Testis (tissue), 2 donors: ENCODE measurements at regions not wholly inside any gene's neighbourhood (a gene's known extent, or its start where the extent isn't known, plus 50 kb on each side); places are given as distances from the start of the nearest gene placed in this dataset.

Experiments used
- DNase-seq: peaks from one replicate; pipeline ENCODE4 v3.0.0-alpha.2; 2019
- H3K27ac ChIP-seq, 2 donors: fragments of 200-600 bp; sonication (generic); one replicate each; pipeline ENCODE4 v1.5.1; 2019
- H3K27me3 ChIP-seq: fragments of 200-600 bp; sonication (generic); one replicate; pipeline ENCODE4 v1.5.1; 2019
- H3K36me3 ChIP-seq: fragments of 200-600 bp; sonication (generic); one replicate; pipeline ENCODE4 v1.5.1; 2017; ENCODE audit warnings: low read depth; ENCODE audit errors: missing control alignments
- H3K4me1 ChIP-seq: fragments of 200-600 bp; sonication (generic); one replicate; pipeline ENCODE4 v1.5.1; 2019
- H3K4me3 ChIP-seq, 2 donors: fragments of 200-600 bp; sonication (generic); one replicate each; pipeline ENCODE4 v1.5.1; 2017 to 2019
- H3K9me3 ChIP-seq: fragments of 200-600 bp; sonication (generic); one replicate; pipeline ENCODE4 v1.5.1; 2017
- POLR2A ChIP-seq: fragments of 450-650 bp; IDR thresholded peaks from one replicate; pipeline ENCODE4 v1.6.1; 2017; ENCODE audit warnings: antibody characterized with exemption, mild to moderate bottlenecking, moderate library complexity
- WGBS, 2 donors: methylation state at CpG; one replicate each; pipeline ENCODE4 v1.1.5; 2018; 5-methylcytosine and 5-hydroxymethylcytosine counted together
- intact Hi-C: fragments of 100-400 bp; cut with DNase I; formaldehyde crosslinking; loops from one replicate; pipeline ENCODE4 v1.15.1; 2023; ENCODE audit warnings: low total_unique reads
- TF ChIP-seq, protein P1 (sequence below), 3 experiments: fragments of 450-650 bp in 2 of 3; fragments of 200-600 bp in 1 of 3; sonication (generic) in 1 of 3; IDR thresholded peaks; one replicate each; pipeline ENCODE4 v1.5.1; 2016 to 2019; ENCODE audit warnings: antibody characterized with exemption in 3 of 3, mild to moderate bottlenecking in 2 of 3, moderate library complexity in 1 of 3

DNA sequence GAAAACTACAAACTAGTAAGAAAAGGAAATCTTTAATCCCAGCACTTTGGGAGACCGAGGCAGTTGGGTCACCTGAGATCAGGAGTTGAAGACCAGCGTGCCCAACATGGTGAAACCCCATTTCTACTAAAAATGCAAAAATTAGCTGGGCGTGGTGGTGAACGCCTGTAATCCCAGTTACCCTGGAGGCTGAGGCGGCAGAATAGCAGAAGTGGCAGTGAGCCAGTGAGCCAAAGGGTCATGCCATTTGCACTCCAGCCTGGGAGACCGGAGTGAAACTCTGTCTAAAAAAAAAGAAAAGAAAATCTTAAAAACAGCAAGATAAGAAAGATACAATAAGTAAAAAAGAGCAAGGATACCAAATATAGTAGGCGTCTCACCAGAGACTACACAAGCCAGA is 502.9 kb upstream of the ID2 start:
- TF ChIP-seq, protein P1, sequence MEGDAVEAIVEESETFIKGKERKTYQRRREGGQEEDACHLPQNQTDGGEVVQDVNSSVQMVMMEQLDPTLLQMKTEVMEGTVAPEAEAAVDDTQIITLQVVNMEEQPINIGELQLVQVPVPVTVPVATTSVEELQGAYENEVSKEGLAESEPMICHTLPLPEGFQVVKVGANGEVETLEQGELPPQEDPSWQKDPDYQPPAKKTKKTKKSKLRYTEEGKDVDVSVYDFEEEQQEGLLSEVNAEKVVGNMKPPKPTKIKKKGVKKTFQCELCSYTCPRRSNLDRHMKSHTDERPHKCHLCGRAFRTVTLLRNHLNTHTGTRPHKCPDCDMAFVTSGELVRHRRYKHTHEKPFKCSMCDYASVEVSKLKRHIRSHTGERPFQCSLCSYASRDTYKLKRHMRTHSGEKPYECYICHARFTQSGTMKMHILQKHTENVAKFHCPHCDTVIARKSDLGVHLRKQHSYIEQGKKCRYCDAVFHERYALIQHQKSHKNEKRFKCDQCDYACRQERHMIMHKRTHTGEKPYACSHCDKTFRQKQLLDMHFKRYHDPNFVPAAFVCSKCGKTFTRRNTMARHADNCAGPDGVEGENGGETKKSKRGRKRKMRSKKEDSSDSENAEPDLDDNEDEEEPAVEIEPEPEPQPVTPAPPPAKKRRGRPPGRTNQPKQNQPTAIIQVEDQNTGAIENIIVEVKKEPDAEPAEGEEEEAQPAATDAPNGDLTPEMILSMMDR (IDR thresholded peaks at IDR 0.05): no peak
- TF ChIP-seq POLR2A: no peak
- H3K27me3 ChIP-seq: no peaks in the 10 kb centered on the region
- H3K27ac ChIP-seq: no peak overlapping the region
- WGBS, 2 donors: 85 to 90% methylated on average over 7 of the region's 7 CpGs
- H3K4me1 ChIP-seq: no peaks in the 10 kb centered on the region
- H3K4me3 ChIP-seq: no peak overlapping the region
- no peak for DNase-seq
- no peaks in the 10 kb centered on the region for H3K9me3 ChIP-seq
- H3K36me3 ChIP-seq: no peaks in the 10 kb centered on the region
- intact Hi-C loops: no loop called here

DNA sequence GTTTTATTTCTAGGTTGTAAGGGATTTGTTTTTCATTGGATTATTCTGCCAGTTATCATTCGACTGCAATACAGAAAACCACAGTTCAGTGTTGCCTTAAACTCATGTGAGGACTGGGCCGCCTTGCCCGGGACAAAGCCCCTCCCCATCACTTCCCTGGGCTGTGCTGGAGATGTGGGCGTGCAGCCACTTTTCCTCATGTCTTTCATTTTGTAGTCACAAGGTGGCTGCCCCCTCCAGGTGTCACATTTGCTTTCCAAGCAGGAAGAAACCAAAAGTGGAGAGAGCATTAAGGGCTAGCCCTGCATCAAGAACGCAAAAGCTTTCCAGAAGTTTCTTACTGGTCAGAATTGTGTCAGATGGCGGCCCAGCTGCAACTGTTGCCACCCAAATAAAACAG is 492.5 kb upstream of the ID2 start:
- H3K9me3 ChIP-seq: no peaks in the 10 kb centered on the region
- H3K4me3 ChIP-seq: no peak overlapping the region
- DNase-seq: no peak
- intact Hi-C loops: no loop called here
- H3K27ac ChIP-seq: no peak overlapping the region
- WGBS, 2 donors: 82 to 90% methylated on average over 6 of the region's 6 CpGs
- H3K27me3 ChIP-seq: no peaks in the 10 kb centered on the region
- H3K36me3 ChIP-seq: no peaks in the 10 kb centered on the region
- TF ChIP-seq, protein P1 (IDR thresholded peaks at IDR 0.05): no peak
- no peak for TF ChIP-seq POLR2A
- no peaks in the 10 kb centered on the region for H3K4me1 ChIP-seq

DNA sequence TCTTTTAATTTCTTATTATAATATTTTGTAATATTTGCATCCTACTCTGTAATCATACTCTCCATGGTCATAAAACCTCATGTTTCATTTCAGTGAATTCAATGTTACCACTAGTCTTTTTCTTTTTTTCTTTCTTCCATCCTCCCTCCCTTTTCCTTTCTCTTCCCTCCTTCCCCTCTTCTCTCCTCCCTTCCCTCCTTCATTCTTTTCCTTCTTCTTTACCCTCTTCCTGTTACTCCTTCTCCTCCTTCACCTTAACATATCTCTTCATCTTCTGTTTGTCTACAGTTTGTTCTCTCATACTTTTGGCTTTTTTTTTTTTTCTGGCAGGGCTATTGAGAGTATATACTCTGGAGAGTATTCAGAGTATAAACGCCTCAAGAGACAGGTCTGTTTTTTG is 491.6 kb upstream of the ID2 start:
- Histone ChIP-seq H3K4me1 (no peaks in the 10 kb centered on the region), H3K9me3 (no peaks in the 10 kb centered on the region), H3K27ac (no peak overlapping the region), H3K36me3 (no peaks in the 10 kb centered on the region), H3K4me3 (no peak overlapping the region), H3K27me3 (no peaks in the 10 kb centered on the region)
- no peak for TF ChIP-seq POLR2A
- intact Hi-C loops: no loop called here
- DNase-seq: no peak
- 72 to 79% methylated on average over 1 of the region's 1 CpG for WGBS, 2 donors

DNA sequence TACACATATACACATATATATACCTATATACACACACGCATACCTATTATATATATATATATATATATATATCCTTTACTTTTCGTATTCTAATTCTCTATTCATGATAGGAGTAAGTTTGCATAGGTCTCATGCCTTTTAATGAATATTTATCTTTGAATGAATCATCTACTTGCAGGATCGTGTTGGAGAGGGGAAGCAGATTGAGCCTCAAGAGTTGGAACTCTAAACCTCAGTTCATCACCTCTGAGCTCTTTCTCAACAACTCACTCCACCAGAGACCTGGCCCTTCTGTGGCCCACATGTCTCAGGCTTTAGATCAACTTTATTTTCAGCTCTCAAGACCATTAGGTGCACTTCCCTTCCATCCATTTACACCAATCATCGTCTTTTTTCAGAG is 490.4 kb upstream of the ID2 start:
- H3K27ac ChIP-seq: no peak overlapping the region
- 90 to 91% methylated on average over 4 of the region's 4 CpGs for WGBS, 2 donors
- intact Hi-C loops: no loop called here
- no peak overlapping the region for H3K4me3 ChIP-seq
- H3K4me1 ChIP-seq: no peaks in the 10 kb centered on the region
- H3K9me3 ChIP-seq: no peaks in the 10 kb centered on the region
- H3K36me3 ChIP-seq: no peaks in the 10 kb centered on the region
- H3K27me3 ChIP-seq: no peaks in the 10 kb centered on the region
- no peak for DNase-seq
- TF ChIP-seq, protein P1 (IDR thresholded peaks at IDR 0.05): no peak
- no peak for TF ChIP-seq POLR2A

DNA sequence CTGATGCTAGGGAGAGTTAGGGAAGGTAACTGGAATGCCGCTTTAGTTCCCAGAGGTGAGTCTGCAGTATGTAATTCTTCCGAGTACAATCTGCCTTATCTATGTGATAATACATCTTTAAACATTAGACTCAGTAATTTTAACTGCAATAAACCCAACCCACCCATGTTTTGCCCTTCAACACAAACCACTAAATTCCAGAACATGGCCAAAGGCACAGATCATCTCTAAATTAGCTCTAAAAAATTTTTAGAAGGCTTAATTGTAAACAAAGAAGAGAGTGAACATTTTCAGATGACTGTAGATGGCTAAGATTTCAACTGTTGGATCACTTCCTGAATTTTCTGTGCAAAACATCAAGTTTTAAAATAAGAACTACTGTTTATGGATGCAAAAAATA is 488.7 kb upstream of the ID2 start:
- TF ChIP-seq, protein P1 (IDR thresholded peaks at IDR 0.05): no peak
- no peak for TF ChIP-seq POLR2A
- WGBS, 2 donors: 52 to 71% methylated on average over 2 of the region's 2 CpGs
- Histone ChIP-seq H3K4me3 (no peak overlapping the region), H3K4me1 (no peaks in the 10 kb centered on the region), H3K27me3 (no peaks in the 10 kb centered on the region), H3K9me3 (no peaks in the 10 kb centered on the region), H3K27ac (no peak overlapping the region), H3K36me3 (no peaks in the 10 kb centered on the region)
- no peak for DNase-seq
- intact Hi-C loops: no loop called here
